IMR-90 (cell line): ENCODE measurements at regions not wholly inside any gene's neighbourhood (a gene's known extent, or its start where the extent isn't known, plus 50 kb on each side); places are given as distances from the start of the nearest gene placed in this dataset.
A peak's percentile ranks its signal among the peaks of the same experiment; 100 is the strongest.

Experiments
- ATAC-seq: fragments of 200-7000 bp; cut with Tn5 transposase; 2 replicates; pipeline ENCODE4 v1.9.1; 2020; ENCODE audit warnings: low read depth, mild to moderate bottlenecking, moderate library complexity
- BruUV-seq: library from RNA; stranded (reverse); fragments of 400-500 nt; replicated peaks from 2 replicates; lab custom pipeline; 2021; lab: Mats Ljungman, UMichigan
- CTCF ChIA-PET: fragments of 300-600 bp; formaldehyde crosslinking; extraction: SDS; loops from one replicate; lab custom pipeline; 2021; ENCODE audit warnings: antibody characterized with exemption; lab: Yijun Ruan, JAX
- POLR2A ChIA-PET: fragments of 300-600 bp; sonication (Branson Sonifier 250); formaldehyde crosslinking; loops from one replicate; lab custom pipeline; 2022; ENCODE audit warnings: antibody characterized with exemption; ENCODE audit not compliant: unreplicated experiment; lab: Charles Lee
- DNase-seq: peaks from one replicate; pipeline ENCODE4 v3.0.0; 2013
- H2AFZ ChIP-seq: replicated peaks from 2 replicates; pipeline ENCODE3; 2013; ENCODE audit warnings: low read length, mild to moderate bottlenecking; ENCODE audit not compliant: poor library complexity
- H2AK5ac ChIP-seq: 2 replicates; pipeline ENCODE4 v1.6.1; 2013; ENCODE audit warnings: low read depth, low read length, inconsistent platforms
- H2AK9ac ChIP-seq: replicated peaks from 2 replicates; pipeline ENCODE3; 2013; ENCODE audit warnings: mild to moderate bottlenecking, low read depth, low read length, moderate library complexity; ENCODE audit not compliant: poor library complexity
- H2BK120ac ChIP-seq: 2 replicates; pipeline ENCODE4 v1.6.1; 2013; ENCODE audit warnings: low read depth, low read length, inconsistent platforms
- H2BK15ac ChIP-seq: 3 replicates; pipeline ENCODE4 v1.6.1; 2013; ENCODE audit warnings: low read depth, low read length, inconsistent platforms
- H2BK20ac ChIP-seq: 2 replicates; pipeline ENCODE4 v1.6.1; 2013; ENCODE audit warnings: low read depth, mild to moderate bottlenecking, inconsistent platforms, low read length, moderate library complexity
- H2BK5ac ChIP-seq: 2 replicates; pipeline ENCODE4 v1.6.1; 2013; ENCODE audit warnings: mild to moderate bottlenecking, low read depth, low read length, inconsistent platforms; ENCODE audit not compliant: poor library complexity, severe bottlenecking
- H3K14ac ChIP-seq: replicated peaks from 2 replicates; pipeline ENCODE4 v1.6.1; 2013; ENCODE audit warnings: low read depth, low read length, inconsistent platforms
- H3K18ac ChIP-seq: 2 replicates; pipeline ENCODE4 v1.6.1; 2013; ENCODE audit warnings: low read depth, low read length, control low read depth
- H3K23ac ChIP-seq: 2 replicates; pipeline ENCODE4 v1.6.1; 2013; ENCODE audit warnings: low read depth, low read length, inconsistent platforms
- H3K27ac ChIP-seq: 2 replicates; pipeline ENCODE4 v1.5.1; 2013; ENCODE audit warnings: mild to moderate bottlenecking, control low read depth, low read length; ENCODE audit not compliant: insufficient read depth
- H3K27me3 ChIP-seq: 2 replicates; pipeline ENCODE4 v1.6.1; 2013; ENCODE audit warnings: low read length; ENCODE audit not compliant: control insufficient read depth, insufficient read depth
- H3K36me3 ChIP-seq: 2 replicates; pipeline ENCODE4 v1.6.1; 2013; ENCODE audit warnings: low read length, mixed read lengths; ENCODE audit not compliant: control insufficient read depth, insufficient read depth
- H3K4ac ChIP-seq: 2 replicates; pipeline ENCODE4 v1.6.1; 2013; ENCODE audit warnings: low read depth, low read length, inconsistent platforms
- H3K4me1 ChIP-seq: 2 replicates; pipeline ENCODE4 v1.6.1; 2013; ENCODE audit warnings: low read length, mixed read lengths; ENCODE audit not compliant: control insufficient read depth, insufficient read depth
- H3K4me2 ChIP-seq: 2 replicates; pipeline ENCODE4 v1.6.1; 2013; ENCODE audit warnings: low read depth, mild to moderate bottlenecking, control low read depth, low read length, moderate library complexity
- H3K4me3 ChIP-seq: 2 replicates; pipeline ENCODE4 v1.5.1; 2013; ENCODE audit warnings: low read depth, mild to moderate bottlenecking, control low read depth, low read length, moderate library complexity; ENCODE audit not compliant: insufficient read depth
- H3K56ac ChIP-seq: 2 replicates; pipeline ENCODE4 v1.6.1; 2013; ENCODE audit warnings: low read length, inconsistent platforms; ENCODE audit not compliant: insufficient read depth; ENCODE audit errors: extremely low read depth
- H3K79me1 ChIP-seq, 2 experiments: 2 replicates each; pipeline ENCODE4 v1.6.1; 2013; ENCODE audit warnings: low read length in 2 of 2, inconsistent platforms in 1 of 2, low read depth in 1 of 2
- H3K9ac ChIP-seq: 2 replicates; pipeline ENCODE4 v1.6.1; 2013; ENCODE audit warnings: low read depth, low read length, control low read depth
- H3K9me1 ChIP-seq: 2 replicates; pipeline ENCODE4 v1.6.1; 2013; ENCODE audit warnings: low read length, inconsistent platforms; ENCODE audit not compliant: insufficient read depth
- H3K9me3 ChIP-seq: 2 replicates; pipeline ENCODE4 v1.6.1; 2013; ENCODE audit warnings: low read length; ENCODE audit not compliant: control insufficient read depth, insufficient read depth
- H4K20me1 ChIP-seq: 2 replicates; pipeline ENCODE4 v1.6.1; 2013; ENCODE audit warnings: low read length, inconsistent platforms; ENCODE audit not compliant: insufficient read depth
- H4K5ac ChIP-seq: 2 replicates; pipeline ENCODE4 v1.6.1; 2013; ENCODE audit warnings: mild to moderate bottlenecking, low read depth, low read length, control low read depth
- H4K8ac ChIP-seq, 2 experiments: 2 replicates each; pipeline ENCODE4 v1.6.1; 2013; ENCODE audit warnings: low read depth in 2 of 2, low read length in 2 of 2, control low read depth in 1 of 2, inconsistent platforms in 1 of 2
- H4K91ac ChIP-seq: 2 replicates; pipeline ENCODE4 v1.6.1; 2013; ENCODE audit warnings: low read depth, low read length, inconsistent platforms; ENCODE audit not compliant: insufficient read depth
- CEBPB ChIP-seq: IDR thresholded peaks from 2 replicates; pipeline ENCODE4 v1.6.1; 2012; ENCODE audit warnings: low read depth, low read length, improper control_type of control experiment
- RFX5 ChIP-seq: IDR thresholded peaks from 2 replicates; pipeline ENCODE4 v1.8.0; 2012; ENCODE audit warnings: low read depth, mild to moderate bottlenecking, low read length, moderate library complexity
- SMC3 ChIP-seq: fragments of 150-350 bp; IDR thresholded peaks from 2 replicates; pipeline ENCODE4 v1.6.1; 2016; ENCODE audit warnings: low read depth, mild to moderate bottlenecking, antibody characterized with exemption, low read length, moderate library complexity
- WGBS, 2 experiments: methylation state at CpG; one replicate each; pipeline versions ENCODE4 v1.1.5 to v1.1.7; 2013; ENCODE audit warnings: missing lambda C conversion rate in 2 of 2; ENCODE audit not compliant: insufficient read length in 1 of 2; ENCODE audit errors: extremely low coverage in 2 of 2; 5-methylcytosine and 5-hydroxymethylcytosine counted together
- dilution Hi-C: fragments of 300-500 bp; cut with HindIII; formaldehyde crosslinking; loops from one replicate; pipeline ENCODE4 v1.14.3; 2018; ENCODE audit warnings: low sequenced_read_pairs; ENCODE audit not compliant: unreplicated experiment
- in situ Hi-C: fragments of 300-500 bp; cut with MboI; formaldehyde crosslinking; loops from 3 replicates; pipeline ENCODE4 v1.14.3; 2019; ENCODE audit warnings: low sequenced_read_pairs, inconsistent platforms, mixed read lengths
- intact Hi-C: fragments of 100-400 bp; cut with micrococcal nuclease; formaldehyde crosslinking; loops from 2 replicates; pipeline ENCODE4 v1.10.0; 2022
- TF ChIP-seq, protein P1 (sequence below): fragments of 150-350 bp; IDR thresholded peaks from 2 replicates; pipeline ENCODE4 v1.6.1; 2016; ENCODE audit warnings: low read depth, mild to moderate bottlenecking, low read length, moderate library complexity, borderline replicate concordance

DNA sequence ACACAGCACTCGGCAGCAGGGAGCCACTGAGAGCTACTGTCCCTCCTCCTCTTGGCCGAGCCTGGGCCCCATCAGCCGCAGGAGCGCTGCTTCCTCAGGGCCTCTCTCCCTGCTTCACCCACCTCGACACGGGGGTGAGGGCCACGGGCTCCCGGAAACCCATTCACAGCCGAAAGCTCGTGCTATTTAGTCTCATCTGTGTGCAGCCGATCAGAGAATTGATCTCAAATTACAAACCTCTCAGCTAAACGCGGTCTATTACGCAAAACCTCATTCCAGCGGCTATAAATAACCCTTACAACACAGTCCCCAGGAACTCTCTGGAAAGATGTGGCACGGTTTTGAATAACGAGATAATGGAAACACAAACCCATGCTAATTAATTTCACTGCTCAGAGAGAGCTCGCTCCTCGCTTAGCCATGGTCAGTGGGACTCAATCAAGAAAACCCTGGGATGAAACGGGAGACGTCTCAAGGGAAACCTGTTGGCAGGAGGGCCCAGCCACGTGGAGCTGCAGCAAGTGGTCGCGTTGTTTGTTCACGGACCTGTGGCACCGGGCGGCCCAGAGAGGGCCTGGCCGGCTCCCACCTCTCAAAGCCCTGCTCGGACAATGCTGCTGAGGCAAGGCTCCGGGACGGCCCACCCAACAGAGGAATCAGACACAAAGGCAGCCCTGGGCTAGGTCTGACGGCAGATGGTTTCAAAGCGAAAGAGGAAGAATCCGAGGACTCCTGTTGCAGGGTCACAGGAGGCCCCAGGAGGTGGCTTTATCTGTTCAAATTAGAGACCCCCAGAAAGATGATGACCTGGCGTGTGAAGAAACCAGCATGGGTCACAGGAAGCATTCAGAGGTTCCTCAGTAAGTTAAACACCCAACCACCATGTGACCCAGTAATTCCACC lies 210.5 kb downstream of the CTTN start:
- Histone ChIP-seq H2AFZ (peak overlapping the region; percentile 17), H3K27ac (no peak overlapping the region), H3K4me1 (peaks cover 8% of the 10 kb centered on the region; the same call in 1 of the 2 replicates), H3K9me3 (no peaks in the 10 kb centered on the region), H2AK9ac (no peak overlapping the region), H3K9me1 (no peaks in the 10 kb centered on the region; the same call in 1 of the 2 replicates), H4K91ac (no peak overlapping the region), H3K79me1 (no peaks in the 10 kb centered on the region), H3K18ac (no peak overlapping the region), H3K56ac (no peak overlapping the region), H3K27me3 (no peaks in the 10 kb centered on the region; the same call in 1 of the 2 replicates), H3K4ac (no peak overlapping the region), H2BK20ac (no peak overlapping the region), H3K4me3 (no peak overlapping the region), H3K23ac (no peak overlapping the region), H3K4me2 (no peak overlapping the region; the same call in 1 of the 2 replicates), H2BK15ac (no peak overlapping the region), H3K9ac (no peak overlapping the region), H3K14ac (no peak overlapping the region), H2BK5ac (no peak overlapping the region), H2AK5ac (no peak overlapping the region), H4K20me1 (peaks cover 3% of the 10 kb centered on the region; the same call in 1 of the 2 replicates), H3K36me3 (no peaks in the 10 kb centered on the region), H4K5ac (no peak overlapping the region), H2BK120ac (no peak overlapping the region), H4K8ac (no peak overlapping the region)
- peak; percentile 49 for DNase-seq
- peak; percentile 42 for ATAC-seq
- dilution Hi-C loops (no loop called here), in situ Hi-C loops (no loop called here), intact Hi-C loops (no loop called here)
- BruUV-seq = no TSS peak
- 32% methylated on average over 10 of the region's 35 CpGs; no CpG with 5 or more reads in 1 of the 2 experiments for WGBS, 2 experiments
- ChIA-PET POLR2A (no interaction called here), CTCF (interaction anchor here (1.6 kb wide), 1 partner anchor 40 kb away, joined by 5 read pairs; no protein-coding TSS in a partner anchor)
- TF ChIP-seq CEBPB (peak; percentile 76), SMC3 (no peak), RFX5 (no peak)
- TF ChIP-seq, protein P1, sequence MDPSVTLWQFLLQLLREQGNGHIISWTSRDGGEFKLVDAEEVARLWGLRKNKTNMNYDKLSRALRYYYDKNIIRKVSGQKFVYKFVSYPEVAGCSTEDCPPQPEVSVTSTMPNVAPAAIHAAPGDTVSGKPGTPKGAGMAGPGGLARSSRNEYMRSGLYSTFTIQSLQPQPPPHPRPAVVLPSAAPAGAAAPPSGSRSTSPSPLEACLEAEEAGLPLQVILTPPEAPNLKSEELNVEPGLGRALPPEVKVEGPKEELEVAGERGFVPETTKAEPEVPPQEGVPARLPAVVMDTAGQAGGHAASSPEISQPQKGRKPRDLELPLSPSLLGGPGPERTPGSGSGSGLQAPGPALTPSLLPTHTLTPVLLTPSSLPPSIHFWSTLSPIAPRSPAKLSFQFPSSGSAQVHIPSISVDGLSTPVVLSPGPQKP = no peak
